ENCODE measurements at regions not wholly inside any gene's neighbourhood (a gene's known extent, or its start where the extent isn't known, plus 50 kb on each side); places are given as distances from the start of the nearest gene placed in this dataset.

- no peak for TF ChIP-seq CTCF (IDR thresholded peaks at IDR 0.05; ENCODE audit: borderline replicate concordance, extremely low read depth, insufficient read depth)
- Histone ChIP-seq H3K9ac (ENCODE audit: low read length in 3 of 3) (no peak overlapping the region), H3K36me3 (ENCODE audit: control insufficient read depth in 2 of 3, insufficient read depth in 3 of 3, low read length in 3 of 3) (no peaks in the 10 kb centered on the region), H3K9me3 (ENCODE audit: control insufficient read depth in 2 of 3, insufficient read depth in 1 of 3, low read length in 3 of 3) (no peaks in the 10 kb centered on the region), H3K27me3 (ENCODE audit: control insufficient read depth, insufficient read depth, low read length) (no peaks in the 10 kb centered on the region), H3K4me1 (ENCODE audit: control insufficient read depth in 2 of 3, insufficient read depth in 2 of 3, low read depth in 1 of 3, low read length in 3 of 3) (no peaks in the 10 kb centered on the region), H3K27ac (ENCODE audit: low read depth in 2 of 2, low read length in 2 of 2) (no peak overlapping the region), H3K4me3 (ENCODE audit: low read length in 3 of 3) (no peak overlapping the region)
- intact Hi-C loops (cut with DNase I) = no loop called here
- no peak for FAIRE-seq
- DNase-seq = no peak
Measured at GRCh38 chr6:45830441-45831139, 185.1 kb downstream of the CLIC5 start.

- FAIRE-seq (no peak), DNase-seq (no peak)
Measured at GRCh38 chr6:45829873-45830272, 185.8 kb downstream of the CLIC5 start.

GRCh38 chr6:45827952-45828530 is 187.6 kb downstream of the CLIC5 start:
- H3K9ac ChIP-seq (ENCODE audit: low read length in 3 of 3) = no peak overlapping the region
- H3K9me3 ChIP-seq (ENCODE audit: control insufficient read depth in 2 of 3, insufficient read depth in 1 of 3, low read length in 3 of 3) = no peaks in the 10 kb centered on the region
- DNase-seq (no peak), FAIRE-seq (no peak)
- H3K4me3 ChIP-seq (ENCODE audit: low read length in 3 of 3) = no peak overlapping the region
- no peaks in the 10 kb centered on the region for H3K4me1 ChIP-seq (ENCODE audit: control insufficient read depth in 2 of 3, insufficient read depth in 2 of 3, low read depth in 1 of 3, low read length in 3 of 3)
- no peak for TF ChIP-seq CTCF (IDR thresholded peaks at IDR 0.05; ENCODE audit: borderline replicate concordance, extremely low read depth, insufficient read depth)
- no peaks in the 10 kb centered on the region for H3K27me3 ChIP-seq (ENCODE audit: control insufficient read depth, insufficient read depth, low read length)
- H3K36me3 ChIP-seq (ENCODE audit: control insufficient read depth in 2 of 3, insufficient read depth in 3 of 3, low read length in 3 of 3) = no peaks in the 10 kb centered on the region
- intact Hi-C loops (cut with DNase I) = no loop called here
- no peak overlapping the region for H3K27ac ChIP-seq (ENCODE audit: low read depth in 2 of 2, low read length in 2 of 2)

More at GRCh38 chr6:45829873-45830272, 185.8 kb downstream of the CLIC5 start:
- no peak overlapping the region for H3K4me3 ChIP-seq (ENCODE audit: low read length in 3 of 3)
- H3K9me3 ChIP-seq (ENCODE audit: control insufficient read depth in 2 of 3, insufficient read depth in 1 of 3, low read length in 3 of 3) = no peaks in the 10 kb centered on the region
- H3K4me1 ChIP-seq (ENCODE audit: control insufficient read depth in 2 of 3, insufficient read depth in 2 of 3, low read depth in 1 of 3, low read length in 3 of 3) = no peaks in the 10 kb centered on the region
- H3K27me3 ChIP-seq (ENCODE audit: control insufficient read depth, insufficient read depth, low read length) = no peaks in the 10 kb centered on the region
- TF ChIP-seq CTCF (IDR thresholded peaks at IDR 0.05; ENCODE audit: borderline replicate concordance, extremely low read depth, insufficient read depth) = no peak
- H3K27ac ChIP-seq (ENCODE audit: low read depth in 2 of 2, low read length in 2 of 2) = no peak overlapping the region
- H3K36me3 ChIP-seq (ENCODE audit: control insufficient read depth in 2 of 3, insufficient read depth in 3 of 3, low read length in 3 of 3) = no peaks in the 10 kb centered on the region
- no peak overlapping the region for H3K9ac ChIP-seq (ENCODE audit: low read length in 3 of 3)
- intact Hi-C loops (cut with DNase I) = no loop called here

Measured in kidney (tissue), 13 donors.